Chondrocyte (in vitro differentiated cells): ENCODE measurements at regions not wholly inside any gene's neighbourhood (a gene's known extent, or its start where the extent isn't known, plus 50 kb on each side); places are given as distances from the start of the nearest gene placed in this dataset.

Experiments
- DNase-seq: peaks from one replicate; pipeline ENCODE4 v3.0.0; 2021; ENCODE audit warnings: mixed read lengths, low spot score
- H3K27ac Mint-ChIP-seq: one replicate; pipeline ENCODE4 v1.8.0; 2021; ENCODE audit warnings: mild to moderate bottlenecking, moderate library complexity, mixed read lengths; ENCODE audit not compliant: unreplicated experiment
- H3K27me3 Mint-ChIP-seq: 2 replicates; pipeline ENCODE4 v1.8.0; 2021; ENCODE audit warnings: low read depth, mixed read lengths
- H3K36me3 Mint-ChIP-seq: 2 replicates; pipeline ENCODE4 v1.8.0; 2021; ENCODE audit warnings: low read depth, mixed read lengths
- H3K4me1 Mint-ChIP-seq: 2 replicates; pipeline ENCODE4 v1.8.0; 2021; ENCODE audit warnings: low read depth, mild to moderate bottlenecking, mixed read lengths
- H3K4me3 Mint-ChIP-seq: one replicate; pipeline ENCODE4 v1.8.0; 2021; ENCODE audit warnings: mild to moderate bottlenecking, moderate library complexity, mixed read lengths; ENCODE audit not compliant: unreplicated experiment
- H3K9me3 Mint-ChIP-seq: 2 replicates; pipeline ENCODE4 v1.8.0; 2021; ENCODE audit warnings: low read depth, mixed read lengths
- CTCF ChIP-seq: fragments of 200-600 bp; sonication (generic); IDR thresholded peaks from 2 replicates; pipeline ENCODE4 v1.5.0; 2021; ENCODE audit warnings: antibody characterized with exemption, mild to moderate bottlenecking, moderate library complexity

DNA sequence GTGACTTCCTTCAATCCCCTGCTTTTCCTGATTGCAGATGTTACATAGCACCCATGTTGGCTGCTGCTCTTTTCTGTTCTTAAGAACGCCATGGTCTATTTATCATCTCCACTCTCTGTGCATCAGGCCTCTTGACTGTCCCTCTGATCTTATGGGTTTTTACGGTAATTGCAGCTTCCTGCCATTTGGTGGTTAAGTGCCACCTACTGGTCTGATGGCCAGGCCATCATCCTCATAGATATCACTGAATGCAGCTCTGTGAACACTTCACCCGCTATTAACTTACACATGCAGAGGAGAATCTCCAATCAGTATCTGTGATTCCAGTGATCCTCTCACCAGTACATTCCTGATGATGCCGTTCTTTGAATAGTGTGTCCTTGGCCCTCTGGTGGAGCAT, 382.4 kb downstream of the TRAM1L1 start:
- Mint-ChIP-seq H3K9me3 (peaks cover 21% of the 10 kb centered on the region), H3K27ac (no peak overlapping the region), H3K27me3 (peaks cover 2% of the 10 kb centered on the region), H3K4me1 (no peaks in the 10 kb centered on the region), H3K36me3 (no peaks in the 10 kb centered on the region), H3K4me3 (no peak overlapping the region)
- TF ChIP-seq CTCF, result peak; percentile 13
- DNase-seq, result no peak

DNA sequence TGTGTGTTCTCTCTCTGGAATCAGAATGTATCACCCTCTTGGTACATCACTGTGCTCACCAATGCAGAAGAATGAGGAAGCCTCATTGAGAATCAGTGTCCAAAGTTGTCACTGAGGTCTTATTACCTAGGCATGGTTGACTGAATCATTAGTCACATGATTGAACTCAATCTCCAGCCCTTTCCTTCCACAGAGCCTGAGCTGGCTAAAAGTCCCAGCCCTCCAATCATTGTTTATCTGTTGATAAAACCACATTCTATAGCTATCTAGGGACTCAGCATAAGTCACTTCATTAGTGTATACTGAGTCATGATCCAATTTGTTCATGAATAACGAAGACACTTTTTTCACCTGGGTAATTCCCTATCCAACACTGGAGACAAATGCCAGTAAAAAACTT, 396.8 kb downstream of the TRAM1L1 start:
- TF ChIP-seq CTCF, result no peak
- no peak overlapping the region for H3K27ac Mint-ChIP-seq
- H3K4me1 Mint-ChIP-seq, result no peaks in the 10 kb centered on the region
- no peaks in the 10 kb centered on the region for H3K27me3 Mint-ChIP-seq
- H3K9me3 Mint-ChIP-seq, result peaks cover 3% of the 10 kb centered on the region
- H3K36me3 Mint-ChIP-seq, result no peaks in the 10 kb centered on the region
- H3K4me3 Mint-ChIP-seq, result no peak overlapping the region
- no peak for DNase-seq

- Mint-ChIP-seq H3K27ac (no peak overlapping the region), H3K4me3 (no peak overlapping the region), H3K4me1 (peaks cover 2% of the 10 kb centered on the region), H3K36me3 (peaks cover 2% of the 10 kb centered on the region), H3K9me3 (no peaks in the 10 kb centered on the region), H3K27me3 (peaks cover 2% of the 10 kb centered on the region)
- no peak for DNase-seq
- TF ChIP-seq CTCF, result peak; percentile 16
Observed at GRCh38 chr4:116668190-116668589, 417.2 kb downstream of the TRAM1L1 start.

DNA sequence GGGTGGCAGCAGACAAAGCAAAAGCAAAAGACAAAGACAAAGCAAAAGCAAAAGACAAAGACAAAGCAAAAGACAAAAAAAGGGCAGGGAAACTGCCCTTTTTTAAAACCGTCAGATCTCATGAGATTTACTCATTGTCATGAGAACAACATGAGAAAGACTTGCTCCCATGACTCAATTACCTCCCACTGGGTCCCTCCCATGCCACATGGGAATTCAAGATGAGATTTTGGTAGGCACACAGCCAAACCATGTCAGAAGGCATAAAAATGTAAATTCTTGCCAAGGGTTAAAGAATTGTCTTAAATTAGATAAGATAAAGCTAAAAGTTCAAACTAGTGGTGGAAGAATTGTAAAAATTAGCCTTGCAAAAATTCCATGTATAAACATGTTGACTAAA, 419.7 kb downstream of the TRAM1L1 start:
- no peak overlapping the region for H3K4me3 Mint-ChIP-seq
- TF ChIP-seq CTCF, result no peak
- no peaks in the 10 kb centered on the region for H3K9me3 Mint-ChIP-seq
- H3K36me3 Mint-ChIP-seq, result peaks cover 2% of the 10 kb centered on the region
- H3K4me1 Mint-ChIP-seq, result peaks cover 2% of the 10 kb centered on the region
- peaks cover 2% of the 10 kb centered on the region for H3K27me3 Mint-ChIP-seq
- no peak overlapping the region for H3K27ac Mint-ChIP-seq
- no peak for DNase-seq

- no peak for TF ChIP-seq CTCF
- H3K36me3 Mint-ChIP-seq, result peaks cover 4% of the 10 kb centered on the region
- H3K4me3 Mint-ChIP-seq, result no peak overlapping the region
- H3K4me1 Mint-ChIP-seq, result peaks cover 2% of the 10 kb centered on the region
- peaks cover 2% of the 10 kb centered on the region for H3K27me3 Mint-ChIP-seq
- no peak overlapping the region for H3K27ac Mint-ChIP-seq
- no peak for DNase-seq
- H3K9me3 Mint-ChIP-seq, result peaks cover 13% of the 10 kb centered on the region
Observed at GRCh38 chr4:116664198-116664597, 421.2 kb downstream of the TRAM1L1 start.
